ENCODE measurements at regions not wholly inside any gene's neighbourhood (a gene's known extent, or its start where the extent isn't known, plus 50 kb on each side); places are given as distances from the start of the nearest gene placed in this dataset.

DNA sequence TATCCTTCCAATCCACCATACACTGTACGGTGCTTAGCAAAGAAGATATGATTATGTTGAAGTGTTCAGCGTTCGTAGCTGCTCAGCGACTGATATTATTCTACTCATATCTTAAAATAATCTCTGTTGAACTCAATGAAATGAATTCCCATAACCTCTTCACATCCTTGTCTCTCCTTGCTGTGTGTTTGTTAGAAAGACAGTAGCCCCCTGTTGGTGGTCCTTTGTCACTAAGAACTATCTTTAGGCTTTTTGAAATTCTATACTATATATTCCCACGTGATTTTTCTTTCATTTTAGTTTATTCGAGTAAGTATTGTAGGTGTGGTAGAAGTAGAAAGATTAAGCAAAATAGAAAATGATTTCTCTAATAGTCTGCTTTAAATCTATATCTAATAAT lies 762.8 kb upstream of the WWC1 start (continued):
- TF ChIP-seq BMI1 (IDR thresholded peaks at IDR 0.05; ENCODE audit: borderline replicate concordance) (no peak), RBBP5 (conservative IDR thresholded peaks at IDR 0.05) (no peak), JUNB (IDR thresholded peaks at IDR 0.05) (no peak)

GRCh38 chr5:167530548-167530947 lies 760.9 kb upstream of the WWC1 start:
- no peak overlapping the region for H3K4me2 ChIP-seq (ENCODE audit: control insufficient read depth, insufficient read depth)
- H3K4me1 ChIP-seq (ENCODE audit: control insufficient read depth, insufficient read depth, low read length) = no peaks in the 10 kb centered on the region
- H3K27me3 ChIP-seq (replicated peaks in 1 of 2; ENCODE audit: control insufficient read depth in 2 of 2, insufficient read depth in 2 of 2, low read length in 1 of 2) = no peaks in the 10 kb centered on the region
- H3K4me3 ChIP-seq = no peak overlapping the region
- no peaks in the 10 kb centered on the region for H3K9me3 ChIP-seq (replicated peaks; ENCODE audit: control insufficient read depth, insufficient read depth, low read length)
- no peak for FAIRE-seq
- 11% methylated on average over 13 of the region's 13 CpGs for WGBS (ENCODE audit: insufficient coverage, insufficient replicate concordance, low lambda C conversion rate, missing lambda C conversion rate)
- no peak for ATAC-seq
- H3K27ac ChIP-seq (ENCODE audit: control insufficient read depth, insufficient read depth) = no peak overlapping the region
- in situ Hi-C loops (cut with MboI) (no loop called here), intact Hi-C loops (cut with micrococcal nuclease; ENCODE audit: unreplicated experiment) (no loop called here)
- ChIA-PET CTCF (no interaction called here), SMC1A (ENCODE audit: uncharacterized antibody, unreplicated experiment) (no interaction called here), RAD21 (ENCODE audit: unreplicated experiment) (no interaction called here), POLR2A (no interaction called here)
- H4K20me1 ChIP-seq (ENCODE audit: control insufficient read depth, insufficient read depth) = no peaks in the 10 kb centered on the region
- no peaks in the 10 kb centered on the region for H3K79me2 ChIP-seq (ENCODE audit: control insufficient read depth, insufficient read depth, low read length)
- BruUV-seq (replicated peaks) = no TSS peak
- H3K9ac ChIP-seq (ENCODE audit: control insufficient read depth, insufficient read depth, low read length) = no peak overlapping the region
- H3K36me3 ChIP-seq (ENCODE audit: control insufficient read depth in 2 of 2, insufficient read depth in 2 of 2, low read length in 1 of 2) = no peaks in the 10 kb centered on the region
- no peak for DNase-seq (ENCODE audit: low read depth, low spot score)
- H2AFZ ChIP-seq (ENCODE audit: control insufficient read depth, low read depth, low read length) = no peak overlapping the region
- TF ChIP-seq NR2F1 (conservative IDR thresholded peaks at IDR 0.05) (no peak), HSF1 (IDR thresholded peaks at IDR 0.05; ENCODE audit: low read depth, low read length) (no peak), CREB1 (IDR thresholded peaks at IDR 0.05; ENCODE audit: low read depth) (no peak), MTA3 (IDR thresholded peaks at IDR 0.05; ENCODE audit: borderline replicate concordance, low read length) (no peak), ATF7 (IDR thresholded peaks at IDR 0.05; ENCODE audit: low read depth) (no peak), MYB (IDR thresholded peaks at IDR 0.05; ENCODE audit: borderline replicate concordance, low read depth, low read length) (no peak), FOXK2 (IDR thresholded peaks at IDR 0.05) (no peak), LARP7 (IDR thresholded peaks at IDR 0.05) (no peak), MLLT1 (IDR thresholded peaks at IDR 0.05) (no peak), KAT2A (conservative IDR thresholded peaks at IDR 0.05; ENCODE audit: control insufficient read depth, low read depth, low read length) (no peak)
- TF ChIP-seq, protein P1, sequence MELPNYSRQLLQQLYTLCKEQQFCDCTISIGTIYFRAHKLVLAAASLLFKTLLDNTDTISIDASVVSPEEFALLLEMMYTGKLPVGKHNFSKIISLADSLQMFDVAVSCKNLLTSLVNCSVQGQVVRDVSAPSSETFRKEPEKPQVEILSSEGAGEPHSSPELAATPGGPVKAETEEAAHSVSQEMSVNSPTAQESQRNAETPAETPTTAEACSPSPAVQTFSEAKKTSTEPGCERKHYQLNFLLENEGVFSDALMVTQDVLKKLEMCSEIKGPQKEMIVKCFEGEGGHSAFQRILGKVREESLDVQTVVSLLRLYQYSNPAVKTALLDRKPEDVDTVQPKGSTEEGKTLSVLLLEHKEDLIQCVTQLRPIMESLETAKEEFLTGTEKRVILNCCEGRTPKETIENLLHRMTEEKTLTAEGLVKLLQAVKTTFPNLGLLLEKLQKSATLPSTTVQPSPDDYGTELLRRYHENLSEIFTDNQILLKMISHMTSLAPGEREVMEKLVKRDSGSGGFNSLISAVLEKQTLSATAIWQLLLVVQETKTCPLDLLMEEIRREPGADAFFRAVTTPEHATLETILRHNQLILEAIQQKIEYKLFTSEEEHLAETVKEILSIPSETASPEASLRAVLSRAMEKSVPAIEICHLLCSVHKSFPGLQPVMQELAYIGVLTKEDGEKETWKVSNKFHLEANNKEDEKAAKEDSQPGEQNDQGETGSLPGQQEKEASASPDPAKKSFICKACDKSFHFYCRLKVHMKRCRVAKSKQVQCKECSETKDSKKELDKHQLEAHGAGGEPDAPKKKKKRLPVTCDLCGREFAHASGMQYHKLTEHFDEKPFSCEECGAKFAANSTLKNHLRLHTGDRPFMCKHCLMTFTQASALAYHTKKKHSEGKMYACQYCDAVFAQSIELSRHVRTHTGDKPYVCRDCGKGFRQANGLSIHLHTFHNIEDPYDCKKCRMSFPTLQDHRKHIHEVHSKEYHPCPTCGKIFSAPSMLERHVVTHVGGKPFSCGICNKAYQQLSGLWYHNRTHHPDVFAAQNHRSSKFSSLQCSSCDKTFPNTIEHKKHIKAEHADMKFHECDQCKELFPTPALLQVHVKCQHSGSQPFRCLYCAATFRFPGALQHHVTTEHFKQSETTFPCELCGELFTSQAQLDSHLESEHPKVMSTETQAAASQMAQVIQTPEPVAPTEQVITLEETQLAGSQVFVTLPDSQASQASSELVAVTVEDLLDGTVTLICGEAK (IDR thresholded peaks at IDR 0.05; ENCODE audit: borderline replicate concordance) = no peak
- TF ChIP-seq, protein P2, sequence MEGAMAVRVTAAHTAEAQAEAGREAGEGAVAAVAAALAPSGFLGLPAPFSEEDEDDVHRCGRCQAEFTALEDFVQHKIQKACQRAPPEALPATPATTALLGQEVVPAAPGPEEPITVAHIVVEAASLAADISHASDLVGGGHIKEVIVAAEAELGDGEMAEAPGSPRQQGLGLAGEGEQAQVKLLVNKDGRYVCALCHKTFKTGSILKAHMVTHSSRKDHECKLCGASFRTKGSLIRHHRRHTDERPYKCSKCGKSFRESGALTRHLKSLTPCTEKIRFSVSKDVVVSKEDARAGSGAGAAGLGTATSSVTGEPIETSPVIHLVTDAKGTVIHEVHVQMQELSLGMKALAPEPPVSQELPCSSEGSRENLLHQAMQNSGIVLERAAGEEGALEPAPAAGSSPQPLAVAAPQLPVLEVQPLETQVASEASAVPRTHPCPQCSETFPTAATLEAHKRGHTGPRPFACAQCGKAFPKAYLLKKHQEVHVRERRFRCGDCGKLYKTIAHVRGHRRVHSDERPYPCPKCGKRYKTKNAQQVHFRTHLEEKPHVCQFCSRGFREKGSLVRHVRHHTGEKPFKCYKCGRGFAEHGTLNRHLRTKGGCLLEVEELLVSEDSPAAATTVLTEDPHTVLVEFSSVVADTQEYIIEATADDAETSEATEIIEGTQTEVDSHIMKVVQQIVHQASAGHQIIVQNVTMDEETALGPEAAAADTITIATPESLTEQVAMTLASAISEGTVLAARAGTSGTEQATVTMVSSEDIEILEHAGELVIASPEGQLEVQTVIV (IDR thresholded peaks at IDR 0.05; ENCODE audit: borderline replicate concordance, partially characterized antibody) = no peak

All from GM12878 (cell line).